Endothelial cell (in vitro differentiated cells): ENCODE measurements at regions not wholly inside any gene's neighbourhood (a gene's known extent, or its start where the extent isn't known, plus 50 kb on each side); places are given as distances from the start of the nearest gene placed in this dataset.

ENCODE experiments used
- DNase-seq: peaks from one replicate; pipeline ENCODE4 v3.0.0; 2021; ENCODE audit warnings: low spot score
- H3K27ac Mint-ChIP-seq: one replicate; pipeline ENCODE4 v1.8.0; 2021; ENCODE audit warnings: mixed read lengths, inconsistent platforms; ENCODE audit not compliant: unreplicated experiment
- H3K27me3 Mint-ChIP-seq: one replicate; pipeline ENCODE4 v1.8.0; 2021; ENCODE audit warnings: mild to moderate bottlenecking, moderate library complexity, mixed read lengths, inconsistent platforms; ENCODE audit not compliant: unreplicated experiment
- H3K36me3 Mint-ChIP-seq: one replicate; pipeline ENCODE4 v1.8.0; 2021; ENCODE audit warnings: mild to moderate bottlenecking, low read depth, mixed read lengths, inconsistent platforms; ENCODE audit not compliant: unreplicated experiment
- H3K4me1 Mint-ChIP-seq: one replicate; pipeline ENCODE4 v1.8.0; 2021; ENCODE audit warnings: mild to moderate bottlenecking, mixed read lengths, inconsistent platforms; ENCODE audit not compliant: unreplicated experiment
- H3K4me3 Mint-ChIP-seq: one replicate; pipeline ENCODE4 v1.8.0; 2021; ENCODE audit warnings: mild to moderate bottlenecking, mixed read lengths, inconsistent platforms; ENCODE audit not compliant: unreplicated experiment
- H3K9me3 Mint-ChIP-seq: one replicate; pipeline ENCODE4 v1.8.0; 2021; ENCODE audit warnings: mixed read lengths, inconsistent platforms; ENCODE audit not compliant: unreplicated experiment
- TF ChIP-seq, protein P1 (sequence below): fragments of 200-600 bp; sonication (generic); IDR thresholded peaks from one replicate; pipeline ENCODE4 v1.5.0; 2021; ENCODE audit warnings: antibody characterized with exemption; ENCODE audit not compliant: unreplicated experiment

DNA sequence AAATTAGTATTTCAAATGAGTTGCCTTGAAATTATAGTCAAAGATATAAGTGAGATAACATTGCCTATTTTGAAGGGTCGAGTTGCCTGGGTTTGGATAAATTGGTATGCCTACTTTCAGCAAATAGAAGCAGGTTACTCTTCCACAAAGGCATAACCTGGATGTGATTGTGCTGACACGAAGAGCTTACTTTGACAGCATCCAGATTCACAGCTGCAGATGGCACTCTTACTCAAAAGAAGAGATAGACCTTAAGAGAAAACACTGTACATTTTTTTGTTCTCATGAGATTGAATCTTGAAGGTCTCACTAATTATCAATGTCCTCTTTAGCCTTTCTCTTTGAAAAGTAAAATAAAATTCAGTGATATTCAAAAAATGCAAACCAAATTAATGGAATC, 1338.7 kb downstream of the REEP3 start:
- H3K27ac Mint-ChIP-seq = no peak overlapping the region
- H3K4me1 Mint-ChIP-seq = no peaks in the 10 kb centered on the region
- H3K4me3 Mint-ChIP-seq = no peak overlapping the region
- H3K36me3 Mint-ChIP-seq = no peaks in the 10 kb centered on the region
- H3K27me3 Mint-ChIP-seq = no peaks in the 10 kb centered on the region
- H3K9me3 Mint-ChIP-seq = no peaks in the 10 kb centered on the region
- TF ChIP-seq, protein P1, sequence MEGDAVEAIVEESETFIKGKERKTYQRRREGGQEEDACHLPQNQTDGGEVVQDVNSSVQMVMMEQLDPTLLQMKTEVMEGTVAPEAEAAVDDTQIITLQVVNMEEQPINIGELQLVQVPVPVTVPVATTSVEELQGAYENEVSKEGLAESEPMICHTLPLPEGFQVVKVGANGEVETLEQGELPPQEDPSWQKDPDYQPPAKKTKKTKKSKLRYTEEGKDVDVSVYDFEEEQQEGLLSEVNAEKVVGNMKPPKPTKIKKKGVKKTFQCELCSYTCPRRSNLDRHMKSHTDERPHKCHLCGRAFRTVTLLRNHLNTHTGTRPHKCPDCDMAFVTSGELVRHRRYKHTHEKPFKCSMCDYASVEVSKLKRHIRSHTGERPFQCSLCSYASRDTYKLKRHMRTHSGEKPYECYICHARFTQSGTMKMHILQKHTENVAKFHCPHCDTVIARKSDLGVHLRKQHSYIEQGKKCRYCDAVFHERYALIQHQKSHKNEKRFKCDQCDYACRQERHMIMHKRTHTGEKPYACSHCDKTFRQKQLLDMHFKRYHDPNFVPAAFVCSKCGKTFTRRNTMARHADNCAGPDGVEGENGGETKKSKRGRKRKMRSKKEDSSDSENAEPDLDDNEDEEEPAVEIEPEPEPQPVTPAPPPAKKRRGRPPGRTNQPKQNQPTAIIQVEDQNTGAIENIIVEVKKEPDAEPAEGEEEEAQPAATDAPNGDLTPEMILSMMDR = no peak
- no peak for DNase-seq

DNA sequence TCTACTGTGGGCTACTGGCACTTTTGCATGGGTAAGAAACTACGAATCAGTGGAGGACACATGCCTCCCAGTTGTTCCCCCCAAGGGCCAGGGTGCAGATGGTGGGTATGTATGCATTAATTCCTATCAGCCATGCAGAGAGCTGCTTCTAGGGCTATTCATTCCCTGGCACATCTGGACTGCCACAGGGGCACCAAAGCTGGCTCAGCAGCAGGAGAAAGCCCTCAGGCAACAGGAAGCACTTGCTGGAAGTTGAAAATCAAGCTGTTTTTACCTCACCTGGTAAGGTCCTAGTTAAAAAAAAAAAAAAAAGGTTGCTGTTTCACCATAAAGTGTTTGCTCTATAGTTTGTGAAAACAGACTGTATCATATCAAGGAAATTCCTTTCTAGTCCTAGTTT, 1342.6 kb downstream of the REEP3 start:
- TF ChIP-seq, protein P1 = no peak
- peaks cover 22% of the 10 kb centered on the region for H3K4me1 Mint-ChIP-seq

DNA sequence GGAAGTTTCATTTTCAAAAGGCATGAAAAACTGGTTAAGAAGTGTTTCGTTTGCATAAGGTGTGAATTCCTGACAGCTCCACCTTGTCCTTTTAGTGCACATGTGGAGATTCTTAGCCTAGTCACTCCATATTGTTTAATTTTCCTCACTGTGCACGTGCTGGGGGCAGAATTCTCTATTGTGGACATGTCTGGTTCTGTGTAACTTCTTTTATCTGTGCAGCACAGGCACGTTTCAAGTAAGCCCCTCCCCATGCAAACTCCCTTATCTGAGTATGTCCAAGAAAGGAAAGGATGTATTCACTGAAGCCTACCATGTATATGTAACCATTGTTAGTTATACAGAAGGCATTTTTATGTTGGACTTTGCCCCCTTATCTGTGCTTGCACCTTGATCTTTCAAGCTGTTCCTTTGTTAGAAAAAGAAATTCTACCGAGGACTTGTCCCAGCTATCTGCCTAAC, 1346.3 kb downstream of the REEP3 start:
- Mint-ChIP-seq H3K4me1 (peaks cover 25% of the 10 kb centered on the region), H3K36me3 (no peaks in the 10 kb centered on the region), H3K4me3 (no peak overlapping the region), H3K9me3 (no peaks in the 10 kb centered on the region), H3K27ac (peak overlapping the region; percentile 99), H3K27me3 (no peaks in the 10 kb centered on the region)
- TF ChIP-seq, protein P1 = no peak
- DNase-seq = peak; percentile 46

More for the DNA sequence above, 1342.6 kb downstream of the REEP3 start:
- no peak for DNase-seq
- no peak overlapping the region for H3K4me3 Mint-ChIP-seq
- H3K9me3 Mint-ChIP-seq = no peaks in the 10 kb centered on the region
- H3K27ac Mint-ChIP-seq = no peak overlapping the region
- no peaks in the 10 kb centered on the region for H3K27me3 Mint-ChIP-seq
- no peaks in the 10 kb centered on the region for H3K36me3 Mint-ChIP-seq

DNA sequence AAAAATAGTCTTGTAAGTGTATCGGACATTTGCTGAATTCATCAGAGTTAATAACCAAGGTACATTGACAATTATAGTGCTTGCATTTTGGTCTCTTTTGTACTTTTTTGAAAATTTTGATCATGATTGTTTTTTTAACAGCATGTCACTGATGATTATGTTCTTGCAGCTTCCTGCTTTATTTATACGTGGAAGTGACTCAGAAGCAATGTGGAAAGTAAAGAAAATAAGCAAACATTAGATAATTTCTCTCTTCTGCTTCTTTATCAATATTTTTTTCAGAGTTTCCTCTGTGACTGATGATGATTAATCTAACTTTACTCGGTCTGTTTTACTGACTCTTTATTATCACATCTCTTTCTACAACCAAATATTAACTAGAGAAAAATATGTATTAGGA, 1351.9 kb downstream of the REEP3 start:
- TF ChIP-seq, protein P1 = no peak
- Mint-ChIP-seq H3K4me1 (peaks cover 12% of the 10 kb centered on the region), H3K36me3 (no peaks in the 10 kb centered on the region), H3K4me3 (no peak overlapping the region), H3K27me3 (no peaks in the 10 kb centered on the region), H3K27ac (no peak overlapping the region), H3K9me3 (no peaks in the 10 kb centered on the region)
- no peak for DNase-seq

DNA sequence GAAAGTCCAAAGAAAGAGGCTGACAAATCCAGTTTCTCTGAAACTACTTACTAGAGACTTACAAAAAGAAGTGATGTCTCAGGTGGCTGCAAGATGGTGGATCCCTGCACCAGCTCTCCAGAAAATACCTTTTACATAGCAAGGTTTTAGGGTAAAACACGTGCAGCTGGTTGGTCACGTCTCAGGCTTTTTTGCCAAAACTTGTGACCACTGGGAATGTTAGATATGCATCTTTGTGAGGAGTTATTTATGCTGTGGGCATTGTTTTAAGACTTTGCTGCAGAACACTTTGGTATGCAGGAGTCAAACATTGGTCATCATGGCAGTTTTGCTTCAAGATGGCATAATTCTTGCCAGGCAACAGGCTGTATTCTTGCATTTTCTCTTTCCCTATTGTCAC, 1352.8 kb downstream of the REEP3 start:
- TF ChIP-seq, protein P1 = no peak
- H3K4me1 Mint-ChIP-seq = peaks cover 5% of the 10 kb centered on the region
- H3K27me3 Mint-ChIP-seq = no peaks in the 10 kb centered on the region
- DNase-seq = no peak
- H3K36me3 Mint-ChIP-seq = no peaks in the 10 kb centered on the region
- H3K27ac Mint-ChIP-seq = no peak overlapping the region
- no peak overlapping the region for H3K4me3 Mint-ChIP-seq
- H3K9me3 Mint-ChIP-seq = no peaks in the 10 kb centered on the region
